22Rv1 (cell line): ENCODE measurements at regions not wholly inside any gene's neighbourhood (a gene's known extent, or its start where the extent isn't known, plus 50 kb on each side); places are given as distances from the start of the nearest gene placed in this dataset.

Source experiments
- ZFX ChIP-seq: fragments of 450-650 bp; IDR thresholded peaks from 2 replicates; pipeline ENCODE4 v1.6.1; 2017; ENCODE audit warnings: antibody characterized with exemption, borderline replicate concordance
- TF ChIP-seq, protein P1 (sequence below): fragments of 450-650 bp; IDR thresholded peaks from 2 replicates; pipeline ENCODE4 v1.5.1; 2017; ENCODE audit warnings: mild to moderate bottlenecking

DNA sequence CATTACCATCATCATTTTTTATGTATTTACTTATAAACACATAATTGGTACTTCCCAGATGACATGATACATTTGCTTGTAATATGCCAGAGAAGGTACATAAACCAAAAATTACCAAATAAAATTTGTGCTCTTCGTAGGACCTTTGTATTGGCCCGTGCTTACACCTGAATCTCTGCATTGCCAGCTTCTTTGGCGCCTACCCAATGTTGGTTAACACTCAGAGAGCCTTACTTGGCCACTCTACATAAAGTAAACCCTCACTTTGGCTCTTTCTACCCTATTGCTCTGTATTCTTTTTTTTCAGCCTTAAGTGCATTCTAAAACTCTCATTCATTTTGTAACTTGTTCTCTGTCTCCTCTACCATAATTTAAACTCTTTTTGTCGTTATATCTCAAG is 148.1 kb upstream of the ZNF608 start:
- TF ChIP-seq, protein P1, sequence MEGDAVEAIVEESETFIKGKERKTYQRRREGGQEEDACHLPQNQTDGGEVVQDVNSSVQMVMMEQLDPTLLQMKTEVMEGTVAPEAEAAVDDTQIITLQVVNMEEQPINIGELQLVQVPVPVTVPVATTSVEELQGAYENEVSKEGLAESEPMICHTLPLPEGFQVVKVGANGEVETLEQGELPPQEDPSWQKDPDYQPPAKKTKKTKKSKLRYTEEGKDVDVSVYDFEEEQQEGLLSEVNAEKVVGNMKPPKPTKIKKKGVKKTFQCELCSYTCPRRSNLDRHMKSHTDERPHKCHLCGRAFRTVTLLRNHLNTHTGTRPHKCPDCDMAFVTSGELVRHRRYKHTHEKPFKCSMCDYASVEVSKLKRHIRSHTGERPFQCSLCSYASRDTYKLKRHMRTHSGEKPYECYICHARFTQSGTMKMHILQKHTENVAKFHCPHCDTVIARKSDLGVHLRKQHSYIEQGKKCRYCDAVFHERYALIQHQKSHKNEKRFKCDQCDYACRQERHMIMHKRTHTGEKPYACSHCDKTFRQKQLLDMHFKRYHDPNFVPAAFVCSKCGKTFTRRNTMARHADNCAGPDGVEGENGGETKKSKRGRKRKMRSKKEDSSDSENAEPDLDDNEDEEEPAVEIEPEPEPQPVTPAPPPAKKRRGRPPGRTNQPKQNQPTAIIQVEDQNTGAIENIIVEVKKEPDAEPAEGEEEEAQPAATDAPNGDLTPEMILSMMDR, result no peak
- no peak for TF ChIP-seq ZFX
